ENCODE measurements at regions not wholly inside any gene's neighbourhood (a gene's known extent, or its start where the extent isn't known, plus 50 kb on each side); places are given as distances from the start of the nearest gene placed in this dataset.

DNA sequence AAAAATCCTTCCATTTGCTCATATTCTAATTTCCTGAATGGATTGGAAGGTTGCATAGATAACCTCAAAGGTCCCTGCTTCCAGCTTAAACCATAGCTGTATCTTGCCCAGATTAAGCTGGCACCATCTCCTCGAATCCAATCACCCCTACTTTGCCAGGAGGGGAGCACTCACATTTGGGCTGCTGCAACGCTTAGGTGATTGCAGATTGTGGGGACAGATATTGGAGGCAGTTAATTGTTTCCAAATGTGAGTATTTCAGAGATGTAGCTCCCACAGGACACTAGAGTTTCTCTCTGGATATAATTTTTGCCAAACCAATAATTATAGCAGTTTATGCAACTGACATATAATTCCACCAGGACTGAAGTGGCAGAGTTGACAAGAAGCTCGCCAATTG, 53.5 kb upstream of the ACSL1 start:
- no peak for DNase-seq

DNA sequence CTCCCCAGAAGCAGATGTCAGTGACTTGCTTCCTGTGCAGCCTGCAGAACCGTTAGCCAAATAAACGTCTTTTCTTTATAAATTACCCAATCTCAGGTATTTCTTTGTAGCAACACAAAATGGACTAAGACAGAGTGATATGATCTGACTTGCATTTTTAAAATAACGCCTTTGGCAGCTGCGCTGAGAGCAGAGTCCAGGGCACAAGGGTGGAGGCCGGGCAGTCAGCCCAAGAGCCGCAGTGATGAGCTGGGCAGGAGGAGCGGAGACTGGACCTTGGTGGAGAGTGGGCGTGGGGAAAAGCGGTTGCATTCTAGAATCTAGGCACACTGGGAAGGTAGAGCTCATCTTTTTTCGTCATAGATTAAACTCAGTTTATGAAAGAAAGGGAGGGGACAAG, 56.5 kb upstream of the ACSL1 start:
- DNase-seq = no peak

- no peak for DNase-seq
Measured at GRCh38 chr4:184883024-184883423, 57.3 kb upstream of the ACSL1 start.

DNA sequence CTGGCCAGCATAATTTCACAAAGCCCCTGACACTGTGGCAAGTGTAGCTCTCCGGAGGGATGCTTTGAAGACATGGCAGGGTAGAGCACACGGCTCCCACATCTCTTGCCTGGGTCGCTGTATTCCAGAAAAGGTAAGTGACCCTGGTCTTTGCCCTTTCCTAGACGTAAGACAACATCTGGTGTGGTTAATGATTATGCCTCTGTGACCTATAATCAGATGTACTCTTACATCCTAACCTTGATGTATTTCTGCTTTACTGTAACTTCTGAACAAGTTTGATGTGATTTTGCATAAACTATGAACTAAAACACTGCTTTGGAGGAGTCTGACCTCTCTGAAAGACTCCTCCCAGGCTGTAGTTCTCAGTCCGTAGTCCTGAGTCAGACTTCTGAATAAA, 59.1 kb upstream of the ACSL1 start:
- no peak for DNase-seq

- DNase-seq = no peak
Measured at GRCh38 chr4:184885602-184886001, 59.8 kb upstream of the ACSL1 start.

- no peak for DNase-seq
Measured at GRCh38 chr4:184887333-184887732, 61.6 kb upstream of the ACSL1 start.

GRCh38 chr4:184887947-184888346, 62.2 kb upstream of the ACSL1 start:
- DNase-seq = no peak

GRCh38 chr4:184889666-184890335, 64.0 kb upstream of the ACSL1 start:
- no peak for DNase-seq

DNA sequence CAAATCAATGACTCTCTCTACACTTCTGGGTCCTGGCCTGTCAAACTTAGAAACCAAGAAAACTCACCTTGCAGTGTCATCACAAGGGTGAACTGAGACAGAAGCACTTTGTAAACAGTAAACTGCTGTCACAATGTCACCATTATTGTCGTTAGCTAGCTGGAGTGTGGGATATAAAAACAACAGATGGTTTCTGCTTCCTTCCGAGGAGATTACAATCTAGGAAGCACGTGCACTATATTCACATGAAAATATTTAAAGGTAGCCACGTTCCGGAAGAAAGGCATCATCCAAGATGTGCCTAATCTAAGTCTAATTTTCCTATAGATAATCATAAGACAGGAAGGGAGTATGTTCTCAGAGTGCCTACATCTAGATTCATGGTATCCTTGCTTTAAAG, 64.7 kb upstream of the ACSL1 start:
- no peak for DNase-seq

GRCh38 chr4:184891816-184892397, 66.1 kb upstream of the ACSL1 start:
- DNase-seq = no peak

GRCh38 chr4:184892999-184893398, 67.2 kb upstream of the ACSL1 start:
- DNase-seq = no peak

DNA sequence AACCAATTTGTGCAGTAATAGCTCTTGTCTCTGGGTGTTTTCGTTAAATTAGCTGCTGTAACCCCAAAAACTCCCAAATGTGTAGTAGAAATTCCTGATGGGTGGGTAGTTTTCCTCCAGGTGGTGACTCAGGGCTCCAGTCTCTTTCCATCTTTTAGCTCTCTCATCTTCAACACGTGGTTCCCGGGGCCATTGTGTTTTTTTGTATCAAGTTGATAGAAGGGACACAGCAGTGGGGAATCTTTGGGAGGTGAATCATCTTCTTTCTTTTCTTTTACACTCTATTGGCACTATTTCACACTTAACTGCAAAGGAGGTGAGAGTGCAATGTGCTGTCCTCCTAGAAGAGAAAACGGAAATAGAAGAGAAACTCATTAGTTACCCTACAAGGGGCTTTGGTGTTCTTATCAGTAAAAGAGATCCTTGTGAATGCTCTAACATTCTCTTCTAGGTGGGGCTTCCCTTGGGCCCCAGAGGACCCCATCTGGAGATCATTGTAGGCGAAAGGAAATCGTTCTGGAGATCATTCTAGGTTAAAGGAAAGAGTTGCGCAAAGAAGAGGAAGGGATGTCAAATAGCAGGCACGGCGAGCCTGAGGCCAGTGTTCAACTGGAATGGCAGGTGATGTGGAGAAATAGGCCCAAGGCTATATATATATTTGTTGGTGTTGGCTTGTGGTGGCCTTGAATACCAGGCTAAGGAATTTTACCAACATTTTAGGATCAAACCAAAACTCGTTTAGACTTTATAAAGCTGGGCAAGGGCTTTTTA, 68.2 kb upstream of the ACSL1 start:
- DNase-seq = no peak

- no peak for DNase-seq
Measured at GRCh38 chr4:184895012-184895695, 69.4 kb upstream of the ACSL1 start.

DNA sequence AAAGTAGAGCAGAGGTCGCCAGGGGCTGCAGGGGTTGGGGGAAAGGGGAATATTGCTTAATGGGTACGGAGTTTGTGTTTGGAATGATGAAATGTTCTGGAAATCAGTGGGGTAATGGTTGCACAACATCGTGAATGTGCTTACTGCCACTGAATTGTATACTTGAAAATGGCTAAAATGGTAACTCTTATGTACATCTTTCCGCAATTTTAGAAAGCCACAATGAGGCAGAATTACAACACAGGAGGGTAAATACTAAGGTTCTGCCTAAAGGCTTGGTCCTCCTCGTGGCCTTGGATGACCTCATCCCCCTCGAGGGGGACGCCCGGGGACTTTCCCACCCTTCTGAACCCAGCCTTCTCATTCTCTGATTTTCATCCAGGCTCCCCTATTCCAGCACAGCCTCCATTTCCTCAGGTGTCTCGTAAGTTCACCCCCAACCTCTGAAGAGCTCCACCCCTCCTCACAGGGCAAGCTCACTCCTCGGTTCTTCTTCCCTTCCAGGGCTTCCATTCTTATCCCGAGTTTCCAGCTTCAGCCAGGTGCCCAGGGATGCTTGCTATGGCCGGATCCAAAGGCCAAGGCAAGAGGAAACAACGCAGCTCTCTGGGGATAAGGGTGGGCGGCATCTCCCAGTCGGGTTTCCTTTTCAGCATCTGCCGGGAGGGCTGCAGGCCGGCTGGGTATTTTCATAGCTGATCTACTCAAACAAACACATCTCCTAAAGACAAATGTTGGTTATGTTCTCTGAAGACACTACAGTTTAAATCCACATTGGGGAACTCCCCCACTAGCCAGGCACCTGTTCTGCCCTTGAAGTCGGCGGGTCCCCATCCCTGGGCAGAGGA, 71.3 kb upstream of the ACSL1 start:
- no peak for DNase-seq

DNA sequence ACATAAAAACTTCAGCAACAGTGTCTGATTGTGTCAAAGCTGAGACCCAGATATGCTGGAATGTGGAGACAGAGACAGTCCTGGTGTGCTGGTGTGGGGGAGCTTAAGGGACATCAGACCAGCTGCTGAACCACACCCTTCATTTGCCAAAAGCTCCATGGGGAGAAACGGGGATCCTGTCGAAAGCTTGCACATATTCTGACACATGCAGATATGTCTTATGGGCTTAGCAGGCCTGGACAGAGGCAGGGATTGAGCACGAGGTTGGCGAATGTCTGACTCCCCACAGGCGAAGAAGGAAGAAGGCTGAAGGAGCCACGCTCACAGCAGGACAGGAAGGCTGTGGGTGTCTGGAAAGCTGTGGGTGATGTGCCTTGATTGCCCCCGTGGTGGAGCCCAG, 72.1 kb upstream of the ACSL1 start:
- DNase-seq = no peak

GRCh38 chr4:184898793-184899192, 73.0 kb upstream of the ACSL1 start:
- DNase-seq = no peak

GRCh38 chr4:184899261-184900134, 73.7 kb upstream of the ACSL1 start:
- DNase-seq = no peak

DNA sequence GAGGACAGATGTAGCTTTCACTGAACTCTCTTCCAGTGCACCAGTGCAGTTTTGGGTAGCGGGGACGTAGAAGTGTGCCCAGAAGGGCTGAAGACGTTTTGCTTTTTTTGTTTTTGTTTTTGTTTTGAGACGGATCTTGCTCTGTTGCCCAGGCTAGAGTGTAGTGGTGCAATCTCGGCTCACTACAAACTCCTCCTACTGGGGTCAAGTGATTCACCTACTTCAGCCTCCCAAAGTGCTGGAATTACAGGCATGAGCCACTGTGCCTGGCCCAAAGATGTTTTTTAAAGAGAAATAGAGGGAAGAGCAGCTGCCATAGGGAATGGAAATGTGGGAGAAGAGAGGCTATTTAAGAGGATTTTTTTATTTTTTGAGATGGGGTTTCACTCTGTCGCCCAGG, 74.4 kb upstream of the ACSL1 start:
- no peak for DNase-seq

- DNase-seq = no peak
Measured at GRCh38 chr4:184902550-184902949, 76.8 kb upstream of the ACSL1 start.

DNA sequence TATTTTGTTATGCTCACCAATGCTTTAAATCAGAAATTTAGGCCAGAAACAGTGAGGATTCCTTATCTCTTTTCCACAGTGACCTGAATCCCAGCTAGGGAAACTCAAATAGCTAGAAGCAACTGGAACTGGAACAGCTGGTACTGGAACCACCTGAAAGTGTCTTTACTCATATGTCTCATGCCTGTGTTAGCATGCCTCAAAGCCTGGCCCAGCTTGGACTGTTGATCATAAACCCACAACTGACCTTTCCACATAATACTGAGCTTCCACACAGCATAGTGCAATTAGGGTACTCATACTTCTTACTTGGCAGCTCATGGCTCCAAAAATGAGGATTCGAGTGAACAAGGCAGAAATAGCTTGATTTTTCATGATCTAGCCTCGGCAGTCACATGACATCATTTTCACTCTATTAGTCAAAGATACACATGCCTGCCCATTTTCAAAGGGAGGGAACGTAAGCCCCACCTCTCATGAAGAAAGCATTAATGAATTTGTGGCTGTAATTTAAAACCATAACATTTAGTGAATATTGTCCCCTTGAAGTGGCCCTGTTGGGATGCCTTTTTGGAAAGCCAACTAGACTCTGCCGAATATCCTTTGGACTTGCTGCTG, 80.8 kb upstream of the ACSL1 start:
- DNase-seq = no peak

DNA sequence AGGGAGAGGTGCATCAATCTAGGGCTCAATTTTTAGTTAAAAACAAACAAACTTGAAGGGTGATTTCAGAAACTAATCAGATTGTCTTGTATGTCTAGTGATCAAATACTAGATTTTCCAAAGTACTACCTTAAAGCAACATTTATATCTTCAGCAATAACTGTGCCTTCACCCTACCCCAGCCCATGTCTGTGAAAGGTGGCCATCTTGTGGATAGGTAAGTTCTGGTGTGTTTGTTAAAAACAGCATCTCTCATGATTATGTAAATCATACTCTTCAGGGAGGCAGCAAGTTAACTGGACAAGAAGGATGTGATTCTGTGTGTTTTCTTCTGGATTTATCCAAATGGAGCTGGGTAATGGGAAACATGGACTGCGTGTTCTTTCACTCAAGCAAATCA, 81.4 kb upstream of the ACSL1 start:
- no peak for DNase-seq
